ENCODE measurements at regions not wholly inside any gene's neighbourhood (a gene's known extent, or its start where the extent isn't known, plus 50 kb on each side); places are given as distances from the start of the nearest gene placed in this dataset.

- DNase-seq (ENCODE audit: low read depth, low spot score): no peak
Measured at GRCh38 chr2:145729481-145729880, 1209.6 kb upstream of the ZEB2 start.

DNA sequence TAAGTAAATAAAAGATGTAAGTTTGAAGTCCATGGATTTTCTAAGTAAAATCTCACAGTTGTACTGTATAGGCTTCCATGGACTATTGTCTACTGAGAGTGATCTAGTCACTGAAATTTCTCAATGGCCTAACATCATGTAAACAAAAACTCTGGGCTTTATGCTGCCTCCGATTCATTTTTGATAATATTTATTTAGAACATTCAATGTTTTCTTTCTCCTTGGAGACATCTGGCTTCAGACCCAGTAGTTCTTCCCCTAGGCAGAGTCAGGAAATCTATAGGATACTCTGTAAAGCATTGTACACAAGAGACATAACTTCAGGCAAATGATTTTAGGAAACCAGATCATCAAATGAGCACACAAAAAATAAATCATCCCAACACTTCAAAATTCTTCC lies 1208.6 kb upstream of the ZEB2 start:
- no peak for DNase-seq (ENCODE audit: low read depth, low spot score)

GRCh38 chr2:145725876-145726275 lies 1206.0 kb upstream of the ZEB2 start:
- DNase-seq (ENCODE audit: low read depth, low spot score): no peak

GRCh38 chr2:145724311-145724898 lies 1204.5 kb upstream of the ZEB2 start:
- no peak for DNase-seq (ENCODE audit: low read depth, low spot score)

DNA sequence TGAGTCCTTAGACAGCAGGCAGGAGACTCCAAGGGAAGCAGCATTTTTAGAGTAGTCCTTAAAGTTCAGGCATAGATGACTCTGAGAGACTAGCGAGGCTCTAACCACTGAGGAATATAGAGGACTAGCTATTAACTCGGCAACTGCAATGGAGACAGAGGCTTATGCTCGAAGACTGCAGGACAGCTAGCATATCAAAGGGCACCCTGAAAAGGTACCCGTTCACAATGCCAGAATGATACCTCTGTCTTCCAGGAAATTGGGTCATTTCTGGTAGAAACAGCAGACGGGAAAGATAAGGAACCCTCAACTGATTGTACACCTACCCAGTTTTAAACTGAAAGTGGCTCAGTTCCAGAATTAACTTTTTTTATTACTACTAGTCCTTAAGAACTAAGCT lies 1204.0 kb upstream of the ZEB2 start:
- DNase-seq (ENCODE audit: low read depth, low spot score): no peak

DNA sequence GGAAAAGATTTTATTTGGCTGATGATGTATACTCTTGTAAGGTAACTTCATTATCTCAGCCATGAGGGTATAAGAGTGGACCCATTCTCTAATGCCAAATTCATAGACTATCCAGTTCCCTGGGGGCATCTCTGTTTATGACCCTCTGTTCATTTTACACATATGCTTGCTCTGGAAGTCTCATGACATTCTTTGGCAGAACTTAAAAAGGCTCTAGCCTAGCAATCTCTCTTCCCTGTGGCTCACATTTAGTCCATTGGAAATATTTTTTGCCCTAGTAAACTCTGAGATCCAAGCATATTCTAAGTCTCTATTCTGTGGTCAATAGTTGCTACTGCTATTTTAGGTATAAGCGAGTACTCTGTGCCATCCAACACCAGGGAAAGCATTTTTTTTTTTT lies 1201.8 kb upstream of the ZEB2 start:
- no peak for DNase-seq (ENCODE audit: low read depth, low spot score)

- no peak for DNase-seq (ENCODE audit: low read depth, low spot score)
Measured at GRCh38 chr2:145715601-145716000, 1195.7 kb upstream of the ZEB2 start.

- DNase-seq (ENCODE audit: low read depth, low spot score): no peak
Measured at GRCh38 chr2:145710303-145710702, 1190.4 kb upstream of the ZEB2 start.

GRCh38 chr2:145702305-145702704 lies 1182.4 kb upstream of the ZEB2 start:
- no peak for DNase-seq (ENCODE audit: low read depth, low spot score)

GRCh38 chr2:145692971-145693478 lies 1173.1 kb upstream of the ZEB2 start:
- no peak for DNase-seq (ENCODE audit: low read depth, low spot score)

DNA sequence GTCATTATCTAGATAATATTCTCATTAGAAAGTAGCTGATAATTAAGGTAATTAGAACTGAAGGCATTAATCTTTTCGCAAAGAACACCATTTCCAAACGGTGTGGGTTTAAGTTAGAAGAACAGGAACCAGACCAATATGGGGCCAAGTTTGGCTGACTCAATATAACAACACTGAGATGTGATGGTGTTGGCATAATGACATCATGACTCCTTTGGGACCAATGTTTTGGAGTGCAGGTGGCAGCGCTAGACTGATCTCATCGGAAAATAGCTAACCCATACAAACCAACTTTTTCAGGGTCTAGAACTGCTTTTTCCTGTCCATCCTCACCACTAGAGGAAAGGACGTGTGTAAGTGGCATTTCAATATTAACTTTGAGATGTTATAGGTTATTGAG lies 1171.7 kb upstream of the ZEB2 start:
- no peak for DNase-seq (ENCODE audit: low read depth, low spot score)

GRCh38 chr2:145690183-145690778 lies 1170.4 kb upstream of the ZEB2 start:
- no peak for DNase-seq (ENCODE audit: low read depth, low spot score)

- DNase-seq (ENCODE audit: low read depth, low spot score): no peak
Measured at GRCh38 chr2:145689277-145689676, 1169.4 kb upstream of the ZEB2 start.

DNA sequence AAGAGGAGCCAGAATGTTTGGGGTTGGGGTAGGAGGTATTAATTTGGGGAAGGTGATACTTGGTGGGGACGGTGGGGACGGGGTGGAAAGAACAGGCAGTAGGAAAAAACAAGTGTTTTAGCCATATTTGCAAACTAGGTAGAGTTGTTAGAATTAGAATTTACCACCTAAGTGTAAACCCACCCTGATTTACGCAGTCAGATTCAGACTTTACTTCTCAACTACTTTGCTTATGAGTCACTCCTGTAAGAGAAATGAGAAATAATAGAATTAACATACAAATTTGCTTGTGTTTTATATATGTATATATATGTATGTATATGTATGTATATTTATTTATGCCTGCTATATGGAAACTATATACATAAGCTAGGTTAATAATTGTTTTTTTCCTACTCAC lies 1168.2 kb upstream of the ZEB2 start:
- DNase-seq (ENCODE audit: low read depth, low spot score): no peak

- DNase-seq (ENCODE audit: low read depth, low spot score): no peak
Measured at GRCh38 chr2:145687442-145688134, 1167.7 kb upstream of the ZEB2 start.

DNA sequence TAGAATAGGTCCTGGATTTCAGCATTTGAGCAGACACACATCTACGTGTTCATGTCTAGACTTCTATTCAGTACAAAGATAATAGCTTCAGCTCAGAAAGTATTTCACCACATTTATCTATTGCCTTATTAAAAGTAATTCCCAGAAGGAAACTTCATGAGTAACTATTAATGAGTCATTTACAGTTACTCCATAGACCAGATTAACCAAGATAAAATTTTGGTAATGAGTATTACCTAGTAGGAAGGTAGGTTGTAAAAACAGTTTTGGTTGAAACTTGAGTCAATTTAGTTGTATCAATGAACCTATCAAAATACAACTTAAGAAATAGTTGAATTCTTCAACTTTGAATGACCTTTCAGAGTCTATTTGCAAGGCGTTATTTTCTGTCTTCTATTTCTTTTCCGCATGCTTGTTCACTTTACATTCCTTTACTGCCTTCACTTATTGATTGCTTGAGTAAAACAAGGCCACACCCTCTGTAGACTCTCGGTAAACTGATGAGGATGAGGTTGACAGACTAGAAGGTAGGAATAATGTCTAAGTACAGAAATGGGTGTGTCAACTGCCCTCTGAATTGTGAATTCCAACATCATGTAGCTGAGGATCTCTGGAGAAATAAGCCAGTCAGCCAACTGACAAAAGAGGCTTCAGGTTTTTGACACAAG lies 1165.6 kb upstream of the ZEB2 start:
- DNase-seq (ENCODE audit: low read depth, low spot score): no peak

GRCh38 chr2:145682546-145683157 lies 1162.7 kb upstream of the ZEB2 start:
- no peak for DNase-seq (ENCODE audit: low read depth, low spot score)

- DNase-seq (ENCODE audit: low read depth, low spot score): no peak
Measured at GRCh38 chr2:145680276-145680675, 1160.4 kb upstream of the ZEB2 start.

- no peak for DNase-seq (ENCODE audit: low read depth, low spot score)
Measured at GRCh38 chr2:145677371-145677770, 1157.5 kb upstream of the ZEB2 start.

DNA sequence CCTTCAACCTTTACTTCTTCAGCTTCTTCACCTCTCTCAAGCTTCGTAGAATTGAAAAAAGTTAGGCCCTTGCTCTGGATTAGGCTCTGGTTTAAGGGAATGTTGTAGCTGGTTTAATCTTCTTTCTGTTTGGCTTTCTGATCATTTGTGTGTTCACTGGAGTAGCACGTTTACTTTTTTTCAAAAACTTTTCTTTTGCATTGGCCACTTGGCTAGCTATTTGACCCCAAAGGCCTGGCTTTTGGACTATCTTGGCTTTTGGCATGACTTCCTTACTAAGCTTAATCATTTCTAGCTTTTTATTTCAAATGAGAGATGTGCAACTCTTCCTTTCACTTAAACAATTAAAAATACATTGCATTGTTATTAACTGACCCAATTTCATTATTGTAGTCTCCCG lies 1154.8 kb upstream of the ZEB2 start:
- DNase-seq (ENCODE audit: low read depth, low spot score): no peak

- no peak for DNase-seq (ENCODE audit: low read depth, low spot score)
Measured at GRCh38 chr2:145669301-145669700, 1149.4 kb upstream of the ZEB2 start.

- DNase-seq (ENCODE audit: low read depth, low spot score): no peak
Measured at GRCh38 chr2:145666552-145666951, 1146.6 kb upstream of the ZEB2 start.

All from activated CD4-positive, CD25-positive, alpha-beta regulatory T cell treated with anti-CD3 and anti-CD28 coated beads, Interleukin-2, amount 50 U/mL, for 16 hours (primary cell).